ENCODE measurements at regions not wholly inside any gene's neighbourhood (a gene's known extent, or its start where the extent isn't known, plus 50 kb on each side); places are given as distances from the start of the nearest gene placed in this dataset.
"Not testable (repeated sequence)": the region's sequence is repeated elsewhere in the genome, so short reads cannot be mapped to it uniquely, and the experiment has no call there.

DNA sequence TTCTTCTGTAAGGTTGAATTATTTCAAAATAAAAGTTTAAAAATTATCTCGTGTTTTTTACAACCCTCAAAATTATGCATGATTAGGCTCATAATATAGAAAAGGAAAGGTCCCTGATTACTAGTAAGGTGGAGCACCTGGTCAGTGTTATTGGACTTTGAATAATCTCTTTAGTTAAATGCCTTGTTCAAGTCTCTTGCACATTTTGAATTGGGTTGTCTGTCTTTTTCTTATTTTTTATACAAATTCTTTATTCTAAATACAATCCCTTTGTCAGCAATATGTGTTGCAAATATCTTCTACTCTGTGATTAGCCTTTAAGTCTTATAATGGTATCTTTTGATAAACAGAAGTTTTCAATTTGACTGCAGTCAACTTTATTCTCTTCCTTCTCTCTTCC is 100.7 kb upstream of the TNFSF4 start:
- TF ChIP-seq CTCF (IDR thresholded peaks at IDR 0.05; ENCODE audit: low read length, missing control alignments): no peak
- no peak overlapping the region for H3K4me3 ChIP-seq (replicated peaks; ENCODE audit: low read depth, low read length)
- no peak for DNase-seq (ENCODE audit: low read depth)

- no peak for TF ChIP-seq CTCF (IDR thresholded peaks at IDR 0.05; ENCODE audit: low read length, missing control alignments)
- H3K4me3 ChIP-seq (replicated peaks; ENCODE audit: low read depth, low read length): no peak overlapping the region
Measured at GRCh38 chr1:173314656-173315055, 107.5 kb upstream of the TNFSF4 start.

DNA sequence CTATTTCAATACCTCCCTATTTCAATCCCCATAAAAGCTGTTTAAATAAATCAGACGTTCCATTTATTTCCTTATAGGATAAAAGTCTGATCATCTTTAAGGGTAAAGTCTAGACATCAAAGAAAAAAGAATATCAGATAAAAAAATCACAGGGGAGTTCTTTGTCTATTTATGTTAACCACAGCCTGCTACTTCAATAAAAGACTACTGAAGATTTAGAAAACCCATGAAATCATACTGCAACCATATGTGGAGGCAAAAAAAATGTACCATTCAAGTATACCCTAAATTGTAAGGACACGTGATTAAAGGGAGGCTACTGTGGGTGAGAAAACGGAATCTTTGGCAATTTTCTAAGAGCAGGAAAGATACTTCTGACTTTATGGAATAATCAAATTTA is 108.2 kb upstream of the TNFSF4 start:
- H3K4me3 ChIP-seq (replicated peaks; ENCODE audit: low read depth, low read length): no peak overlapping the region
- no peak for DNase-seq (ENCODE audit: low read depth)
- TF ChIP-seq CTCF (IDR thresholded peaks at IDR 0.05; ENCODE audit: low read length, missing control alignments): no peak

More at GRCh38 chr1:173314656-173315055, 107.5 kb upstream of the TNFSF4 start:
- no peak for DNase-seq (ENCODE audit: low read depth)

- no peak for DNase-seq (ENCODE audit: low read depth)
- no peak overlapping the region for H3K4me3 ChIP-seq (replicated peaks; ENCODE audit: low read depth, low read length)
- no peak for TF ChIP-seq CTCF (IDR thresholded peaks at IDR 0.05; ENCODE audit: low read length, missing control alignments)
Measured at GRCh38 chr1:173318788-173319187, 111.7 kb upstream of the TNFSF4 start.

DNA sequence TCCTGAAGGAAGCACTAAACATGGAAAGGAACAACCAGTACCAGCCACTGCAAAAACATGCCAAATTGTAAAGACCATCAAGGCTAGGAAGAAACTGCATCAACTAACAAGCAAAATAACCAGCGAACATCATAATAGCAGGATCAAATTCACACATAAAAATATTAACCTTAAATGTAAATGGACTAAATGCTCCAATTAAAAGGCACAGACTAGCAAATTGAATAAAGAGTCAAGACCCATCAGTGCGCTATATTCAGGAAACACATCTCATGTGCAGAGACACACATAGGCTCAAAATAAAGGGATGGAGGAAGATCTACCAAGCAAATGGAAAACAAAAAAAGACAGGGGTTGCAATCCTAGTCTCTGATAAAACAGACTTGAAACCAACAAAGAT is 117.2 kb upstream of the TNFSF4 start:
- DNase-seq (ENCODE audit: low read depth); H3K4me3 ChIP-seq (replicated peaks; ENCODE audit: low read depth, low read length): not testable (repeated sequence)

- DNase-seq (ENCODE audit: low read depth); H3K4me3 ChIP-seq (replicated peaks; ENCODE audit: low read depth, low read length): not testable (repeated sequence)
Measured at GRCh38 chr1:173327987-173328386, 120.9 kb upstream of the TNFSF4 start.

DNA sequence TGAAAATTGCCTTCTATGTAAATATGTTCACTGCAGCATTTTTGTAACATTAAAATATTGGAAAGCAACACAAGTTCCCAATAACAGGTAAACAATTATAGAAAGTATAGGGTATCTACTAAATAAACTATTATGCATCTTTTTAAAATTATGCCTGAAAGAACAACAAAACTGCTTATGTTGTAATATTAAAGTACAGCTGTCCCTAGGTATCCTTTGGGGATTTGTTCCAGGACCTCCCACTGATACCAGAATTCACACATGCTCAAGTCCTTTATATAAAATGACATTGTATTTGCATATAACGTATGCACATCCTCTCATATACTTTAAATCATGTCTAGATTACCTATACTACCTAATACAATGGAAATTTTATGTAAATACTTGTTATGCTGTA is 121.8 kb upstream of the TNFSF4 start:
- DNase-seq (ENCODE audit: low read depth): no peak
- no peak for TF ChIP-seq CTCF (IDR thresholded peaks at IDR 0.05; ENCODE audit: low read length, missing control alignments)
- H3K4me3 ChIP-seq (replicated peaks; ENCODE audit: low read depth, low read length): no peak overlapping the region

- peak; percentile 54 for DNase-seq (ENCODE audit: low read depth)
- no peak for TF ChIP-seq CTCF (IDR thresholded peaks at IDR 0.05; ENCODE audit: low read length, missing control alignments)
- no peak overlapping the region for H3K4me3 ChIP-seq (replicated peaks; ENCODE audit: low read depth, low read length)
Measured at GRCh38 chr1:173329726-173330125, 122.6 kb upstream of the TNFSF4 start.

Measured in fibroblast of pulmonary artery (primary cell).